ENCODE measurements at regions not wholly inside any gene's neighbourhood (a gene's known extent, or its start where the extent isn't known, plus 50 kb on each side); places are given as distances from the start of the nearest gene placed in this dataset.

GRCh38 chr1:223489439-223489838, 96.2 kb downstream of the CCDC185 start:
- no peak for DNase-seq

DNA sequence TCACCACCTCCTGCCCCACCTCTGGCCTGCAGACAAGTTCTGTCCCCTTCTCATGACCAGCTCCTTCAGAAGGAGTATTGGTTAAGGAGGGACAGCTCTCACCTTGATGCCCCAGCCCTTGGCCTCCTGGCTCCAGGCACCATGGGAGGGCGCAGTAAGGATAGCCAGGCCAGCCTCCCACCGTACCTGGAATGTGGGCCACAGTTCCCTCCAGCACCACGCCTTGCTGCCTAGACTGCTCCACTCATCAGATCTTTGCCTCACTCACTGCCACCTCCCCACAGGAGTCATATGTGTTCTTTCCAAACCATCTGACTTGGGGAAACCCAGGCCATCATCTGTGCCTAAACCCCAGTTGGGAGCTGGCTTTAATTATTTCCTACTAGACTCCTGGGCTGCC, 97.0 kb downstream of the CCDC185 start:
- DNase-seq, result no peak

Measured in NCI-H774 (cell line).